B cell (primary cell): ENCODE measurements at regions not wholly inside any gene's neighbourhood (a gene's known extent, or its start where the extent isn't known, plus 50 kb on each side); places are given as distances from the start of the nearest gene placed in this dataset.

Experiments used
- CTCF ChIP-seq: fragments of 200-600 bp; IDR thresholded peaks from one replicate; pipeline ENCODE4 v1.8.0; 2022; ENCODE audit warnings: antibody characterized with exemption, mild to moderate bottlenecking
- EZH2 ChIP-seq: IDR thresholded peaks from 2 replicates; pipeline ENCODE4 v1.6.1; 2012; ENCODE audit warnings: borderline replicate concordance, low read depth, mild to moderate bottlenecking, moderate library complexity, low read length; ENCODE audit not compliant: insufficient read depth, poor library complexity, severe bottlenecking

- TF ChIP-seq CTCF (no peak), EZH2 (no peak)
Observed at GRCh38 chr6:45795678-45796077, 220.0 kb downstream of the CLIC5 start.
